GM12878 (cell line): ENCODE measurements at regions not wholly inside any gene's neighbourhood (a gene's known extent, or its start where the extent isn't known, plus 50 kb on each side); places are given as distances from the start of the nearest gene placed in this dataset.

Experiments used
- ATAC-seq: fragments of 200-7000 bp; cut with Tn5 transposase; 3 replicates; pipeline ENCODE4 v1.9.1; 2020; ENCODE audit warnings: mild to moderate bottlenecking, moderate library complexity
- BruUV-seq: library from RNA; stranded (reverse); fragments of 400-500 nt; replicated peaks from 2 replicates; lab custom pipeline; 2021; lab: Mats Ljungman, UMichigan
- CTCF ChIA-PET: fragments of 300-600 bp; sonication (Branson Sonifier 250); formaldehyde crosslinking; extraction: SDS; loops from one replicate; lab custom pipeline; 2021; ENCODE audit warnings: inconsistent platforms; lab: Yijun Ruan, JAX
- POLR2A ChIA-PET: fragments of 350-600 bp; formaldehyde crosslinking; extraction: SDS; loops from one replicate; lab custom pipeline; 2021; ENCODE audit warnings: inconsistent platforms; lab: Charles Lee
- RAD21 ChIA-PET: fragments of 300-600 bp; sonication (Branson Sonifier 250); formaldehyde crosslinking; loops from one replicate; lab custom pipeline; 2023; ENCODE audit warnings: antibody characterized with exemption; ENCODE audit not compliant: unreplicated experiment; lab: Charles Lee
- SMC1A ChIA-PET: fragments of 300-600 bp; sonication (Branson Sonifier 250); formaldehyde crosslinking; loops from one replicate; lab custom pipeline; 2023; ENCODE audit not compliant: unreplicated experiment, uncharacterized antibody; lab: Charles Lee
- DNase-seq: peaks from one replicate; pipeline ENCODE4 v3.0.0-alpha.2; 2011; ENCODE audit warnings: low read depth, low spot score
- FAIRE-seq: peaks from 3 replicates; lab custom pipeline; 2011; peaks lifted over from hg19 to GRCh38; lab: Jason Lieb, UNC
- H2AFZ ChIP-seq: 2 replicates; pipeline ENCODE4 v1.6.0; 2011; ENCODE audit warnings: low read depth, low read length, control low read depth; ENCODE audit not compliant: control insufficient read depth
- H3K27ac ChIP-seq: 2 replicates; pipeline ENCODE4 v1.5.1; 2011; ENCODE audit warnings: control low read depth; ENCODE audit not compliant: control insufficient read depth, insufficient read depth
- H3K27me3 ChIP-seq, 2 experiments: replicated peaks in 1 of 2; 2 replicates each; pipeline versions ENCODE4 v1.6.0 to v1.6.1; 2011; ENCODE audit warnings: low read length in 1 of 2; ENCODE audit not compliant: control insufficient read depth in 2 of 2, insufficient read depth in 2 of 2
- H3K36me3 ChIP-seq, 2 experiments: 2 replicates each; pipeline ENCODE4 v1.5.1; 2011; ENCODE audit warnings: low read length in 1 of 2; ENCODE audit not compliant: control insufficient read depth in 2 of 2, insufficient read depth in 2 of 2
- H3K4me1 ChIP-seq: 2 replicates; pipeline ENCODE4 v1.6.1; 2011; ENCODE audit warnings: mild to moderate bottlenecking, low read length, moderate library complexity, mixed read lengths; ENCODE audit not compliant: control insufficient read depth, insufficient read depth
- H3K4me2 ChIP-seq: 2 replicates; pipeline ENCODE4 v1.6.0; 2011; ENCODE audit warnings: control low read depth; ENCODE audit not compliant: control insufficient read depth, insufficient read depth
- H3K4me3 ChIP-seq: fragments of 200-600 bp; sonication (generic); 2 replicates; pipeline ENCODE4 v1.5.1; 2016
- H3K79me2 ChIP-seq: 2 replicates; pipeline ENCODE4 v1.6.0; 2011; ENCODE audit warnings: low read length; ENCODE audit not compliant: control insufficient read depth, insufficient read depth
- H3K9ac ChIP-seq: 2 replicates; pipeline ENCODE4 v1.8.0; 2011; ENCODE audit warnings: low read length, control low read depth, mixed read lengths; ENCODE audit not compliant: control insufficient read depth, insufficient read depth
- H3K9me3 ChIP-seq: replicated peaks from 3 replicates; pipeline ENCODE4 v1.5.1; 2011; ENCODE audit warnings: mild to moderate bottlenecking, low read length; ENCODE audit not compliant: control insufficient read depth, insufficient read depth
- H4K20me1 ChIP-seq: 2 replicates; pipeline ENCODE4 v1.6.0; 2011; ENCODE audit not compliant: control insufficient read depth, insufficient read depth
- ASH2L ChIP-seq: fragments of 300-600, 200-600 bp; sonication (generic); IDR thresholded peaks from 2 replicates; pipeline ENCODE4 v1.6.1; 2017; ENCODE audit warnings: low read depth, mild to moderate bottlenecking, borderline replicate concordance
- CHD1 ChIP-seq: IDR thresholded peaks from 2 replicates; pipeline ENCODE4 v1.6.1; 2012; ENCODE audit warnings: low read depth, low read length, improper control_type of control experiment
- ETV6 ChIP-seq, 2 experiments: fragments of 450-650 bp in 1 of 2; IDR thresholded peaks in 1 of 2; conservative IDR thresholded peaks in 1 of 2; 2 replicates each; pipeline ENCODE4 v1.6.1; 2014; ENCODE audit warnings: antibody characterized with exemption in 1 of 2, borderline replicate concordance in 1 of 2, low read depth in 1 of 2, mild to moderate bottlenecking in 1 of 2, moderate library complexity in 1 of 2
- NR2C2 ChIP-seq: IDR thresholded peaks from 2 replicates; pipeline ENCODE4 v1.6.1; 2011; ENCODE audit warnings: borderline replicate concordance, low read depth; ENCODE audit not compliant: control insufficient read depth, insufficient read length
- PAX5 ChIP-seq: IDR thresholded peaks from 2 replicates; pipeline ENCODE4 v1.6.1; 2011; ENCODE audit warnings: low read depth, low read length, borderline replicate concordance
- POLR2A ChIP-seq: IDR thresholded peaks from 2 replicates; pipeline ENCODE4 v1.6.1; 2011; ENCODE audit warnings: low read depth, mild to moderate bottlenecking, low read length
- RCOR1 ChIP-seq: conservative IDR thresholded peaks from 2 replicates; pipeline ENCODE4 v1.6.1; 2012; ENCODE audit warnings: low read depth, low read length, improper control_type of control experiment
- STAT1 ChIP-seq: fragments of 450-650 bp; conservative IDR thresholded peaks from 2 replicates; pipeline ENCODE4 v1.6.1; 2014; ENCODE audit warnings: antibody characterized with exemption, mild to moderate bottlenecking
- TCF12 ChIP-seq: IDR thresholded peaks from 2 replicates; pipeline ENCODE4 v1.6.1; 2011; ENCODE audit warnings: low read depth, mild to moderate bottlenecking, low read length
- ZNF622 ChIP-seq: fragments of 450-650 bp; IDR thresholded peaks from 2 replicates; pipeline ENCODE4 v1.6.1; 2017; ENCODE audit warnings: mild to moderate bottlenecking, inconsistent platforms
- WGBS: methylation state at CpG from one replicate; pipeline ENCODE4 v1.1.6; 2016; ENCODE audit warnings: low lambda C conversion rate; ENCODE audit not compliant: insufficient replicate concordance, insufficient coverage; ENCODE audit errors: missing lambda C conversion rate; 5-methylcytosine and 5-hydroxymethylcytosine counted together
- in situ Hi-C: fragments of 300-500 bp; cut with MboI; formaldehyde crosslinking; loops from 9 replicates; pipeline ENCODE4 v1.14.3; 2018; ENCODE audit warnings: mixed read lengths
- intact Hi-C: fragments of 100-400 bp; cut with micrococcal nuclease; formaldehyde crosslinking; loops from one replicate; pipeline ENCODE4 v1.14.2; 2022; ENCODE audit not compliant: unreplicated experiment
- TF ChIP-seq, protein P1 (sequence below): fragments of 450-650 bp; IDR thresholded peaks from 2 replicates; pipeline ENCODE4 v1.6.1; 2017; ENCODE audit warnings: borderline replicate concordance

DNA sequence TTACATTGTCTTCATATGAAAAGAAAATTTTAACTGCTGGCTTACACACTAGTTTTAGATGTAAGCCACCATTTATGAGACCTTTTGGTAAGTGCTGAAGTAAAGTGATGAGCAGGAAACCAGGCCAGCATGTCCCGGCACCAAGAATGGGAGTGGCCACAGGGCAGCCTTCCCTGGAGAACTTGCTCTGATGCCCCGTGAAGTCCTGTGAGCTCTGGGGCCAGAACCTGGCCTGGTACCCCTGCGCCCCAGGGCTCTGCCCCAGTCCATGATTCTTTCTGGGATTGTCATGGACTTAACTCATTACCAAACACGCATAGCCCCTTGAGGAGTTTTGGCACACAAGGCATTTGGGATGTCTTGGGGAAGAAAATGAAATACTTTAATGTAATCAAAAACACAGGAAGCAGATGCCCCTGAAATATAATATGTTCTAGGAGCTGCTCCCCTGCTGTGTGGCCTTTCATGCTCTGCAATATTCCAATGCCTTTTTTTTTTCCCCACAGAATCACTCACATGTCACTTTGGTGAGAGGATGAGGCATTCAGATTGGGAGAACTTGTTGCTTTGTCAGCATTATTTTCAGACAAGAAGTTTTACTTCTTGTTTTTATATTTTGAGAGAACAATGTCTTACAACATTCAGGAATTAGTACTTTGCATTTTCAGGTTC is 53.1 kb upstream of the CXCL12 start:
- H3K27me3 ChIP-seq: no peaks in the 10 kb centered on the region
- TF ChIP-seq RCOR1 (no peak), CHD1 (no peak), TCF12 (no peak), ETV6 (conservative IDR thresholded peaks at IDR 0.05 in 1 of 2, IDR thresholded peaks at IDR 0.05 in 1 of 2; ENCODE audit: borderline replicate concordance in 1 of 2, low read depth in 1 of 2) (no peak), STAT1 (no peak), PAX5 (no peak), NR2C2 (no peak), ZNF622 (no peak), POLR2A (no peak), ASH2L (no peak)
- TF ChIP-seq, protein P1, sequence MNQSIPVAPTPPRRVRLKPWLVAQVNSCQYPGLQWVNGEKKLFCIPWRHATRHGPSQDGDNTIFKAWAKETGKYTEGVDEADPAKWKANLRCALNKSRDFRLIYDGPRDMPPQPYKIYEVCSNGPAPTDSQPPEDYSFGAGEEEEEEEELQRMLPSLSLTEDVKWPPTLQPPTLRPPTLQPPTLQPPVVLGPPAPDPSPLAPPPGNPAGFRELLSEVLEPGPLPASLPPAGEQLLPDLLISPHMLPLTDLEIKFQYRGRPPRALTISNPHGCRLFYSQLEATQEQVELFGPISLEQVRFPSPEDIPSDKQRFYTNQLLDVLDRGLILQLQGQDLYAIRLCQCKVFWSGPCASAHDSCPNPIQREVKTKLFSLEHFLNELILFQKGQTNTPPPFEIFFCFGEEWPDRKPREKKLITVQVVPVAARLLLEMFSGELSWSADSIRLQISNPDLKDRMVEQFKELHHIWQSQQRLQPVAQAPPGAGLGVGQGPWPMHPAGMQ: no peak
- TF ChIP-seq, all 136 proteins: peak for 0
- Histone ChIP-seq H3K9me3 (no peaks in the 10 kb centered on the region), H3K4me2 (no peak overlapping the region), H3K27ac (no peak overlapping the region), H3K9ac (no peak overlapping the region), H3K4me3 (no peak overlapping the region), H3K36me3 (no peaks in the 10 kb centered on the region), H4K20me1 (no peaks in the 10 kb centered on the region), H3K79me2 (no peaks in the 10 kb centered on the region), H3K4me1 (no peaks in the 10 kb centered on the region), H2AFZ (no peak overlapping the region)
- FAIRE-seq (no peak), ATAC-seq (no peak), DNase-seq (no peak)
- in situ Hi-C loops: no loop called here
- ChIA-PET POLR2A (no interaction called here), CTCF (no interaction called here), SMC1A (interaction anchor here (0.6 kb wide), 1 partner anchor 71 kb away, joined by 5 read pairs; no protein-coding TSS in a partner anchor), RAD21 (no interaction called here)
- intact Hi-C loops: no loop called here
- WGBS: 29% methylated on average over 4 of the region's 4 CpGs
- BruUV-seq: no TSS peak
